ENCODE measurements at regions not wholly inside any gene's neighbourhood (a gene's known extent, or its start where the extent isn't known, plus 50 kb on each side); places are given as distances from the start of the nearest gene placed in this dataset.
"Not testable (repeated sequence)": the region's sequence is repeated elsewhere in the genome, so short reads cannot be mapped to it uniquely, and the experiment has no call there.

DNA sequence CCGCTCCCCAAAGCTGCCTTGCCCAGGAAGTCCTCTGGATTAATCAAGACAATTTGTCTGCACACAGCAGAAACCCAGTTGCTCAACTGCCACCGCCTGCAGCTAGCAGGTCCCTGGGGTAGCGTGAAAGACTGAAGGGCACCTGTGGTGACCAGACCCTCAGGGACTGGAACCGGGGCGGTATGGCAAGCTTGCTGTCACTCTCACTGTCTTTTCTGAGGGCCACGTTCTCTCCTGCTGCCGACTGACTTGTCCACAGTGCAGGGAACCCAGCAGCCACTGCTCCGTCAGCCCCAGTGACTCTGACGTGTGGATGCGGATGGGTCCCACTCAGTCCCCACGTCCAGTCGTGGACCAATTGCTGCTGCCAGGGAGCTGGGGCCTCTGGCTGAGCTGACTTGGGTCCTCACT is 72.8 kb upstream of the PMEPA1 start:
- DNase-seq, result no peak

DNA sequence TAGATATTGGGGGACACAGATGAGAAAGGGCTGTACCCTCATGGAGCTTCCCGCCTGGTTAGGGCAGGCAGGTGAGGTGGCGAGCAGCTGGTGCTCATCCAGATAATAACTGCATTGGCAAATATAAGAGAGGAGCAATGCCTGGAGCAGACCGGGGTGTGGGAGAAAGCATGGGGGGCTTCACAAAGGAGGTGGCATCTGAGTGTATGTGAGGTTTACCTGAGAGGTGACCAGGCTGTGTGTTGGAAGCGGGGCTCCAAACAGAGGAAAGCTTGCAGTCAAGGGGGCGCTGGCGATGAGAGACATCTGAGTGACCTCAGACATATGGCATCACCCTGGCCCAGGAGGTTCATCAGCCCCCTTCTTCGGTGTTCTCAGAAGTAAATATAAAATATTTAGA is 72.1 kb upstream of the PMEPA1 start:
- DNase-seq, result no peak

DNA sequence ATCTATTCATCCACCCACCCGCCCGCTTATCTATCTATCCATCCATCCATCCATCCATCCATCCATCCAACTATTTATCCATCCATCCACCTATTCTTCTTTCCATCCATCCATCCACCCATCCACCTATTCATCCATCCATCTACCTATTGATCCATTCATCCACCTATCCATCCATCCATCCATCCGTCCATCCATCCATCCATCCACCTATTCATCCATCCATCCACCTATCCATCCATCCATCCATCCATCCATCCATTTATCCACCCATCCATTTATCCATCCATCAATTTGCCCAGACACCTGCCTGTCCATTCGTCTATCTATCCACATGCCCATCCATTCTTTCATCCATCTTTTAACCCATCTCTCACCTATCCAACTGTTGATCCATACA is 71.1 kb upstream of the PMEPA1 start:
- DNase-seq, result no peak

DNA sequence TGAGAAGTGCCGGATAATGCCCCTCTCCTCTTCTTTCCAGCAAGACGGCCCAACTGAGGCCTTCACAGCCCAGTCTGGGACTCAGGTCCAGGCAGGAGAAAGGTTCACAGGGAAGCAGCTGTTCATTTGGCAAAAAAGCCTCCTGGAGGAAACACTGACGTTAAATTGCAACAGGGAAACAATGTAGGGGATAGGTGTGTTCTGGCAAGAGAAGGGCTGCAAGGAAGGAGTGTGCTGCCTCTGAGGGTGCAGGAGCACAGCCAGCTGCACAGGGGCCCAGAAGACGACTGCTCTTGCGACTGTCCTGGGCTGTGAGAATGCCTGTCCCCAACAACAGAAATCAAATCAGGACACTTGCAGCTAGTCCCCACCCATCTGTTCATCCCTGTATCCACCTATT is 70.6 kb upstream of the PMEPA1 start:
- no peak for DNase-seq

DNA sequence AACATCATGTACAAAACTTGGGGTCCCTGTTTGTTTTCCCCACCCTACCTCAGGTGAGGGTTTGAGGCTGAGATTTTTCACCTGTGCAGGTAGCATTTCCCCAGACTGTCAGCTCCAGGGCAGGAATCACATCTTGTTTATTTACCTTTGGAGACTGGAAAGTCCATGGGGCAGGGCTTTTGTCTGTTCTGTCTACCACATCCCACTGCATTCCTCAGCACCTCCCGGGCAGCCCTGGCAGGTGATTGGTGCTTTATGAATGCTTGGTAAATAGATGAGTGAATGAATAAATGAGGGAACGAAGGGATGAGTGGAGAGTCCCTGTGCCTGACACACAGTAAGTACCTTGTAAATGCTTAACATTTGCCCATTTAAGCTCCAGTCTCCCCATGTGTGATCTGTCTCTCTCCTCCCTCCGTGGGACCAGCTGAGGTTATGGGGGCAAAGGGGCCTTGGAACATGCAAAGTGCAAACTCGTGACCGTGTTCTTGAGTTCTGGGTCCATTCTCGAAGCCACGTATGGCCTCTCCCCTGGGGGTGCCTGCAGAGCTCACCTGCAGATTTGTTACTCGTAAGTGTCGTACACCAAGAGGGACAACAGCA is 69.7 kb upstream of the PMEPA1 start:
- DNase-seq, result no peak

DNA sequence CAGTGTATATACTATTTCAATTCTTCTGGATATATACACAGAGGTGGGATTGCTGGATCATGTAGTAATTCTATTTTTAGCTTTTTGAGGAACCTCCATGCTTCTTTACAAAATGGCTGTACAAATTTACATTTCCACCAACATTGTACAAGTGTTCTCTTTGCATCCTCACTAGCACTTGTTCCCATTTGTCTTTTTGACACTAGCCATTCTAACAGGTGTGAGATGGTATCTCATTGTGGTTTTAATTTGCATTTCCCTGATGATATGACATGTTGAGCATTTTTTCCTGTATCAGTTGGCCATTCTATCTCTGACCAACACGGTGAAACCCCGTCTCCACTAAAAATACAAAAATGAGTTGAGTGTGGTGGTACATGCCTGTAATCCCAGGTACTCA is 68.1 kb upstream of the PMEPA1 start:
- DNase-seq, result no peak

DNA sequence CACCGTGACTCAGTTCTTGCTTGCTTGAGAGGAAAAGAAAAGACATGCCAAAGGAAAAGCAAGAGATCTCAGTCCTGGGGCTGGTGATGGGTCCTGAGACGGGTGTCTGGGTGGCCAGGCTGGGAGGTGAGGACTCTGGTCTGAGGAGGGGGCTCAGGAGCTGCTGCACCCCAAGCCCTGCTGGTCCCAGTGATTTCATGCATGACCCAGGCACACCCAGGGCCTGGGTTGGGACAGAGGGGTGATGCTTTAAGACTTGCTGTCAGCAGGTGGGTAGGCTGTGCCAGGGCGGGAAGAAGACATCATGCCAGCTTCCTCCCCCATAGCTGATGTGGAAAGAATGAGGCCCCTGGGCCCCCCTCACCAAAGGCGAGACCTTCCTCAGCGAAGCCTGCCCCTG is 65.1 kb upstream of the PMEPA1 start:
- DNase-seq, result no peak

DNA sequence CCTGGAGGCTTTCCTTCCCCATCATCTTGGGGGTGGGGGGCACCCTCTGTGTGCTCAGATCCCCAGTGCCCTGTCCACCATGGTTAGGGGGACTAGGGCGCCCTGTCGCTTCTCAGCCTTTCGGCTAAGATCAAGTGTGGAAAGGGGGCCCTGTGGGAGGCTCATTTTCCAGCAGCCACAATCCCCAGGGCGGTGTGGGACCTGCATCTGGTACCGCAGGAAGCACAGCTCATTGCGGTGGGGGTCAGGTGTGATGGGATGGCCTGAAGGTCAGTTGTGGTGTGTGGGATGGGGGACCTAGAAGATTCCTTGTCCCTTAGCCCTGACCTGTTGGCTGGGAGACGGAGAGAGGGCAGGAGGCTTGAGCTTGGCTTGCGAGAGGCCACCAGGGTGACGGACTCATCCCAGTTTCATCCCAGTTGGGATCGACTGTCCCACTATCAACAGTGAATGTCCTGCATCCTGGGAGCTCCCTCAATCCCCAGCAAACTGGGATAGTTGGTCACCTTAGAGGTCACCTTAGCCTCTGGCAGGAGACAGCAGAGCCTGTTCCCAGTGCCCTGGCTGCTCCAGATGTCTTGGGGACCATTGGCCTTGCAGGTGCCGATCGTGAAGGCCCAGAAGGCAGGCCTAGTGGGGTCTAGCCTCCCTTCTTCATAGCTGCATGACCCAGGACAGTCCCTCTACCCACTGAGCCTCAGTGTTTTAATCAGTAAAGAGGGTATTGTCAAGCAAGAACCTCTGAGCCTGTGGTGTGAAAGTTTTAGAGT is 64.5 kb upstream of the PMEPA1 start:
- DNase-seq, result no peak

DNA sequence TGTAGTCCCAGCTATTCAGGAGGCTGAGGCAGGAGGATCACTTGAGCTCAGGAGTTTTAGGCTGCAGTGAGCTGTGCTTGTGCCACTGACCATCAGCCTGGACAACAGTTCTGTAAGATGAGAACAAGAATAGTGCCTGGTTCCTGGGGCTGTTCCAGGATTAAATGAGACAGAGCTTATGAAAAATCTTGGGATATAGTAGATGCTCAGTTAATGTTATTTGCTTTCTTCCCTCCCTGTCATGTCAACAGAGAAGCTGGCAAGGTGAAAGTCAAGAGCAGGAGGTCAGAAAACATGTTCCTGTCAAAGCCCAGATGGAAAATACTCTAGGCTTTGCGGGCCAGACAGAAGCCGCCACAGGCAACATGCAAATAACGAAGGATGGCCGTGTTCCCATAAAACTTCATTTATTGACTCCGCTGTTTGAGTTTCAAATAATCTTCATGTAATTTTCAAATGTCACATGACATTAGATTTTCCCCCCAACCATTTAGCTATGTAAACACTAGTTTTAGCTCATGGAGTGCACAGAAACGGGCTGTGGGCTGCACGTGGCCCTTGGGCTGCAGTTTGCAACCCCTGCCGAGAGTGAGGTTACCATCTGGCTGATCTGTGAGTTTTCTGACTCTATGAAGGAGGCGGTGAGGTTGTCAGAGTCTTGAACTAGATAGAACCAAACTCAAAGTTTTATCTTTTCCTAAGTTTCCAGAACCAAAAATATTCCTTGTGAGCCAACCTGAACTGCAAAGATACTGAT is 63.4 kb upstream of the PMEPA1 start:
- DNase-seq, result no peak

DNA sequence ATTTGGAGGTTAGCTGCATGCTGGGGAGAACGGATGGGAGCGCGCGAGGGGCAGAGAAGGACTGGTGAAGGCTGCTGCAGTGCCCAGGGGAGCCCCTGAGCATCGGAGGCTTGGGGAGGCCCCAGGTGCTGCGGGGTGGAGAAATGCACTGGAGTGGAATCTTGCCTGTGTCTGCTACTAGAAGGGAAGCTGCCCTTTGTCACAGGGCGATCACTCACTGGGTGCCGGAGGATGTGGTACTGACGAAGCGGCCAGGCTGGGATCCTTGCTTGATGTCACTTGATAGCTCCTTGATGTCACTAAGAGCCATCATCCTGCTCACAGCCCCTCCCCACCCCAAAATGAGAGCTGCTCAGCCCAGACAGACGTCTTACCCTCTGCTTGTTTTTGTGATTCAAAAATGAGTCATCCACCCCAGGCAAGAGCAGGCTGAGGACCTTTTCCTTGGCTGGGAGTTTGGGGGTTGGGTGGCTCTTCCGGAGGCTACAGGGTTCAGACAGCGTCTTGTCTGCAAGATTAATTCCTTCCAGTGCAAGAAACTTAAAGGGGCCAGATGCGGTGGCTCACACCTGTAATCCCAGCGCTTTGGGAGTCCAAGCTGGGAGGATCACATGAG is 62.6 kb upstream of the PMEPA1 start:
- DNase-seq, result no peak

DNA sequence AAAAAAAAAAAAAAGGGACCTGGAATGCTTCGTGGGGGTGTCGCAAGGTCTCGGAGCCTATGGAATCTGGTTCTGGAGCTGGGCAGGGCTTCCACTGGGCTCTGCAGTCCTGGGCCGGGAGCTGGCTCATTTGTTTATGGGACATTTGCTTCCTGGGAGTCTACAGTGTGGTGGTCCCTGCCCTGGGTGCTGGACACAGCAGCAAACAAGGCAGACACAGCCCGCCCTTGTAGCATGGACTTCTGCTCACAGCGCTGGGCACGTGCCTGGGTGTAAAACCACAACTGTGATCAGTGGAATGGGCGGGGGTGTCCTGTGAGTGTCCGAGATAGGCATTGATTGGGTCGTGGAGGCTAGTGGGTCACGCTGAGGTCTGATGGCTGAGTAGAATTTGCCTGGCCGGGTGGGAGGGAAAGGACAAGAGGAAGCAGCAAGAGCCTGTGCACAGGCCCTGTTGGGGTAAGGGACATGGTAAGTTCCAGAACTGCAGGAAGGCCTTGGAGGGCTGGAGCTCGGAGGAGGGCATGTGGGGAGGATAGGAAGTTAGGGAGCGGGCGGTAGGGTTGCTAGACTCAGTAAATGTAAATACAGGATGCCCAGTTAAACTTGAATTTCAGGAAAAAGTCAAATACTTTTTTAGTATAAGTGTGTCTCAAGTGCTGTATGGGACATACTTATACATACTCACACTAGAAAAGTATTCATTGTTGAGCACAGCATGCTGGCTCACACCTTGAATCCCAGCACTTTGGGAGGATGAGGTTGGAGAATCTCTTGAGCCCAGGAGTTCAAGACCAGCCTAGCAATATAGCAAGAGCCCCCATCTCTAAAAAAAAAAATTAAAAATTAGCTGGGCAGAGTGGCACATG is 61.3 kb upstream of the PMEPA1 start:
- DNase-seq, result no peak

DNA sequence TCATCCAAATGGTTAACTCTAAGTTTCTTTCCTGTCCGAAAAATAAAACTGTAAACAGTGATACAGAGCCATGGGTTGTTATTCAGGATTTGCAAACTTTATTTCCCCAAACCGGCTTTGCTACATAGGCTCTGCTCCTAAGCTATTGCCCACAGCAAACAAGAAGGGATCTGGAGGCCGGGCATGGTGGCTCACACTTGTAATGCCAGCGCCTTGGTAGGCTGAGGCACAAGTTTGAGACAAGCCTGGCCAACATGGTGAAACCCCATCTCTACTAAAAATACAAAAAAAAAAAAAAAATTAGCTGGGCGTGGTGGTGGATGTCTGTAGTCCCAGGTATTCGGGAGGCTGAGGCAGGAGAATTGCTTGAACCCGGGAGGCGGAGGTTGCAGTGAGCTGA is 60.6 kb upstream of the PMEPA1 start:
- DNase-seq, result not testable (repeated sequence)

DNA sequence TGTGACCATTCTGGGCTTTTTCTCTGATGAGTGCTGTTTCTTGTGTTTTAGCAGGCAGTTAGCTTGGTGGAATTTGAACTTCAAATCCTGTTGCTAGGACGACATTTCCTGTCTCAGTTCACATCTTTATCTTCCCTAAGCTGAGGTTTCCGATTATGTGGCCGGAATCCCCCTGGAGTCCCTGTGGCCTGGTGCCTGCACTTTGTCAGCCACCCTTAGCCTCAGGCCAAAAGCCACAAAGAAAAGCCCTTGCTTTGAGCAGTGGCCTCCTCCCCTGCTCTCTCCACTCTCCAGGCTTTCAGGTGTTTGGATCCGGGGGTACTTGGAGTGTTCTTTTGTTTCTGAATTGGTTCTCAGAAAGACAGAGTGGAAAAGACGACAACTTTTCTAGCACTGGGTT is 59.9 kb upstream of the PMEPA1 start:
- no peak for DNase-seq

DNA sequence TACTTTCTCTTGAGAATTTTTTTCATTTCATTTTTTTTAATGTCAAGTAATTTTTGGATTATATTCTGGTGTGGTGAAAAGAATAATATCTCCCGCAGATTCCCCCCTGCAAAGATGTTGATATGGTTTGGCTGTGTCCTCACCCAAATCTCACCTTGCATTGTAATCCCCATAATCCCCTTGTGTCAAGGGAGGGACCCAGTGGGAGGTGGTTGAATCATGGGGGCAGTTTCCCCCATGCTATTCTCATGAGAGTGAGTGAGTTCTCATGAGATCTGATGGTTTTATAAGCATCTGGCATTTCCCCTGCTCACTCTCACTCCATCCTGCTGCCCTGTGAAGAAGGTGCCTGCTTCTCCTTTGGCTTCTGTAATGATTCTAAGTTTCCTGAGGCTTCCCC is 58.7 kb upstream of the PMEPA1 start:
- DNase-seq, result no peak

DNA sequence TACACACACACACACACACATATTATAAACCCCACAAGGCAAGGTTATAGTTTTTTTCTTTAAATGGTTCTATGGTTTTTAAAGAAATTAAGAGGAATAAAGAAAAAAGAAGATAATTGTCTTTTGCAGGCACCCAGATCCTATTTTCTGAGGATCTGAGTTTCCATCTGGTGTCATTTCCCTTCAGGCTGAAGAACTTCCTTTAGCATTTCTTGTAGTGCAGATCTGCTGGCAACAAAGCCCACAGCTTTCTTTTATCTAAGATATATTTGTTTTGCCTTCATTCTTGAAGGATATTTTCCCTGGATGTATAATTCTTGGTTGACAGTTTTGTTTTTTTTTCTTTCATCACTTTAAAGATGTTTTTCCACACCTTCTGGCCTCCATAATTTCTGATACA is 57.6 kb upstream of the PMEPA1 start:
- DNase-seq, result no peak

DNA sequence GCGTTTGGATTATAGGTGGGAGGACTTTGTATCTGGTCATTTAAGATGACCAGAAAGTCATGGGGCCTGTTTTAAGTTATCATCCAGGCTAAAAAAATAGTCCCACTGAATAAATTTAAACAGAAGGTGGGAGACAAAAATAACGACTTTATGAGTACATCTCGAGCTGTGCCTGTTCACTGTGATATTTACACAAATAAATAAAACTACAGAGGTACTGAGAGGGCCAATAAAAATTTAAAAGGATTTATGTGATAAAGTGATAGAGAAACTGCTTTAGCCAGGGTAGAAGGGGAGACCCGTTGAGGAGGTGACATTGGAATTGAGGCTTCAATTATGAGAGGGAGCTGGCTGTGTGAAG is 53.4 kb upstream of the PMEPA1 start:
- DNase-seq, result no peak

DNA sequence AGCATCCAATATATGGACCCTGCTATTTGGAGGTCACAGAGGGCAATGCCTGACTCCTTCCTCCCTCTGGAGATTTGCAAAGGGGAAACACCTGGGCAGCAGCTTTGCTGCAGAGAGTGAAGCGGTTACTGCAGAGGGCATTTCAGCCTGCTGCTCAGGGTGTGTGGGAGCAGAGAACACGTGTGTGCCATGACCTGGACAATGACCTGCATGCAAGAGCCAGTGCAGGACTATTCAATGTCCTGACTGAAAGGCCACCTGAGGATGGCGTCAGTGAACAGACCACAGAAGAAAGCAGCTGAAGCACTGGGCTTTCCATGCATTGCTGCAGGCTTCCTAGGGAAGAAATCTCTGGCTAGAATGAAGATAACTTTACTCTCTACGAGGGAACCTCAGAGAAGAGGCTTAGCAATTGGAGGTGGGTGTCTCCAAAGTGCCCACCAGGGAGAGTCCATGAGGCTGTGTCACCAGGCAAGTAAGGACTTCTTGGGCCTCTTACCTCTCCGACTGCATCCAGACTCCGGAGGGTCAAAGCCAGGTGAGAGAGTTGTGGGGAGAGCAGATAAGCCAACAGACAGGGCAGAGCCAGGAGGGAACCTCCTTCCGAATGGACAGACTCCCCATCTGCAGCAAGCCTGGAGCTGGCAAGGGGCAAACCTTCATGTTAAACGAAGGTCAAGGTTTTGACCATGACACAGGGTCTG is 52.9 kb upstream of the PMEPA1 start:
- no peak for DNase-seq

DNA sequence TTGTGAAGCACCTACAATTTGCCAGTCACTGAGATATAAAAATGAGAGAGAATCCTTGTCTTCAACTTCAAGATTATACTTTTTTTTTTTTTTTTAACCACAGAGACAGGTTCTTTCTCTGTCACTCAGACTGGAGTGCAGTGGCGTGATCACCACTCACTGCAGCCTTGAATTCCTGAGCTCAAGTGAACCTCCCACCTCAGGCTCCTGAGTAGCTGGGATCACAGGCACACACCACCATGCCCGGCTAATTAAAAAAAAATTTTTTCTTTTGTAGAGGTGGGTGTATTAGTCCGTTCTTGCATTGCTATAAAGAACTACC is 51.6 kb upstream of the PMEPA1 start:
- no peak for DNase-seq

DNA sequence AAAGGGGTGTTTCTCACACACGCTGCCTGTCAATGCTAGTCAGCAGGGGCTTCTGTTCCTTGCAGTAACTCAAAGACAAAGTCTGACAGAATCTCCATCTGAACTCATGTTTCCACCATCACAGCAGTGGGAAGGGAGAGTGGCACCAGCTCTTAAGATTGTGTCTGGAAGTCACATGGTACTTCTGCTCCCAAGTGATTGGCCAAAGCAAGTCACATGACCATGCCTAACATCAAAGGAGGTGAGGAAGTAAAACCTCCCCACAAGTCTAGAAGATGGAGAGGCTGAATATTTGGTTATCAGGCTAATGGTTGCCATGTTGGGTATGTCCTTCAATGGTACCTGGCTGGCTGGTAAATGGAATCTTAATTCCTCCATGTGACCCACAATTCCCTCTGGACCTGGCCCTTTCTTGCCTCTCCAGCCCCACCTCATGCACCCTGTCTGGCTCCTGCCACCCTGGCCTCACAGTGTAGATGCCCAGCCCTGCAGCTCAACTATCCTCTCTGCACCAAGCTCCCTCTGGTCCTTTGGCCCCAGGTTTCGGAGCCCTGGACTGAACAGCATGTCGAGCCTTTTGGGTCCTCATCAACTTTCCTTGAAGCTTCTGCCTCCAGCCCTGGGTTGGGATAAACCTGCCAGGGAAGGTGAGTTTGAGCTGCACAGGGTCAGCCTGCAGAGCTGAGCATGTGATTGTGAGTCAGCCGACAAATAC is 51.0 kb upstream of the PMEPA1 start:
- no peak for DNase-seq

DNA sequence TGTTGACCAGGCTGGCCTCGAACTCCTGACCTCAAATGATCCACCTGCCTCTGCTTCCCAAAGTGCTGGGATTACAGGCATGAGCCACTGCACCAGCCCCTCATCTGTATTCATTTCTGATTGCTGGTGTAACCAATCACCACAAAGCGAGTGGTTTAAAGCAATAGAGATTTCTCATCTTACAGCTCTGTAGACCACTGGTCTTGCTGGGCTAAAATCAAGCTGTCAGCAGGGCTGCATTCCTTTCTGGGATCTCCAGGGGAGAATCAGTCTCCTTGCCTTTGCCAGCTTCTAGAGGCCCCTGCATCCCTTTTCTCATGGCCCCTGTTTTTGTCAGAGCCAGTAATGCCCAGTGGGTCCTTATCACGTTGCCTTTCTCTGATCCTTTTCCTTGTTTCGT is 49.9 kb upstream of the PMEPA1 start:
- DNase-seq, result no peak
